SU-DHL-6 (cell line): ENCODE measurements at regions not wholly inside any gene's neighbourhood (a gene's known extent, or its start where the extent isn't known, plus 50 kb on each side); places are given as distances from the start of the nearest gene placed in this dataset.

Experiments used
- H2AFZ ChIP-seq: fragments of 200-600 bp; sonication (generic); 2 replicates; pipeline ENCODE4 v1.6.1; 2014; ENCODE audit warnings: low read depth, mild to moderate bottlenecking, moderate library complexity, mixed read lengths, antibody characterized with exemption, low read length; ENCODE audit not compliant: severe bottlenecking
- H3F3A ChIP-seq: fragments of 200-600 bp; shearing (Covaris generic); 2 replicates; pipeline ENCODE4 v1.6.0; 2016; ENCODE audit warnings: antibody characterized with exemption, mild to moderate bottlenecking; ENCODE audit not compliant: insufficient read depth
- H3K27ac ChIP-seq: fragments of 200-600 bp; sonication (generic); 2 replicates; pipeline ENCODE4 v1.5.1; 2016; ENCODE audit warnings: low read depth, mild to moderate bottlenecking, low read length, moderate library complexity, mixed read lengths
- H3K27me3 ChIP-seq: fragments of 200-600 bp; sonication (generic), shearing (Covaris generic); 2 replicates; pipeline ENCODE4 v1.6.0; 2014; ENCODE audit warnings: mild to moderate bottlenecking, low read length
- H3K36me3 ChIP-seq: fragments of 200-600 bp; sonication (generic); 2 replicates; pipeline ENCODE4 v1.6.1; 2014; ENCODE audit warnings: mild to moderate bottlenecking, low read length, mixed read lengths
- H3K4me2 ChIP-seq: fragments of 300-600, 200-600 bp; shearing (Covaris generic), sonication (generic); 2 replicates; pipeline ENCODE4 v1.6.0; 2014; ENCODE audit warnings: low read length, low read depth, mild to moderate bottlenecking; ENCODE audit not compliant: poor library complexity, severe bottlenecking
- H3K4me3 ChIP-seq: fragments of 200-600 bp; sonication (generic); 2 replicates; pipeline ENCODE4 v1.5.1; 2014; ENCODE audit warnings: antibody characterized with exemption, low read length, mild to moderate bottlenecking, mixed read lengths; ENCODE audit not compliant: insufficient read depth, poor library complexity, severe bottlenecking
- H3K79me2 ChIP-seq: fragments of 200-600 bp; sonication (generic); 2 replicates; pipeline ENCODE4 v1.6.1; 2014; ENCODE audit warnings: mild to moderate bottlenecking, low read length, moderate library complexity; ENCODE audit not compliant: insufficient read depth
- H3K9ac ChIP-seq: fragments of 200-600 bp; sonication (generic); 2 replicates; pipeline ENCODE4 v1.7.0; 2014; ENCODE audit warnings: mild to moderate bottlenecking, low read length
- H3K9me2 ChIP-seq: fragments of 200-600 bp; sonication (generic); replicated peaks from 2 replicates; pipeline ENCODE4 v1.6.1; 2014; ENCODE audit warnings: low read length; ENCODE audit not compliant: insufficient read depth
- H3K9me3 ChIP-seq: fragments of 200-600 bp; sonication (generic); 2 replicates; pipeline ENCODE4 v1.6.1; 2014; ENCODE audit warnings: low read length, mixed read lengths; ENCODE audit not compliant: insufficient read depth
- H4K20me1 ChIP-seq: fragments of 200-600 bp; sonication (generic); 2 replicates; pipeline ENCODE4 v1.6.1; 2014; ENCODE audit warnings: low read depth, mild to moderate bottlenecking, antibody characterized with exemption, low read length, moderate library complexity, mixed read lengths
- EZH2phosphoT487 ChIP-seq: fragments of 200-600 bp; sonication (generic), shearing (Covaris generic); conservative IDR thresholded peaks from 2 replicates; pipeline ENCODE4 v1.6.1; 2018; ENCODE audit warnings: mild to moderate bottlenecking, antibody characterized with exemption, low read length, moderate library complexity, mixed read lengths
- TF ChIP-seq, protein P1 (sequence below): fragments of 200-600 bp; sonication (generic); IDR thresholded peaks from one replicate; pipeline ENCODE4 v1.5.1; 2017; ENCODE audit warnings: antibody characterized with exemption, mild to moderate bottlenecking, low read length, moderate library complexity; ENCODE audit not compliant: insufficient read depth, poor library complexity, severe bottlenecking

DNA sequence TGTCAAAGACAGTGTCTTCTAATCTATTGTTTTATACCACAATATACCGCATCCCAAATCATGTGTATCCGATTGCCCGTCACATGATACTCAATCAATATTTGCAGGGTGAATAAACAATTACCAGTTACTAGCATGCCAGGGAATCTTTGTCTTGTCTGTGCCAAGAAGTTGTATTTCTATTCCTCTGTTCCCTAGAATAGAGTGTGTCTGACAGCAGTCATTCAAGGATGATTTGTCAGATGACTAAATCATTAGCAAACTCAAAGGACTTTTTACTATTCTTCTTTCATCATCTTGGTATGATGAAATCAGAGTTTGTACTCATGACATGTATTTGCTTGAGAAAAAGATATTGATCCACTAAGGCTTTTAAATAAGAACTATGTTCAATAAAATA lies 348.8 kb downstream of the HTR1A start:
- no peak overlapping the region for H3K27ac ChIP-seq
- no peaks in the 10 kb centered on the region for H3K9me2 ChIP-seq
- no peak overlapping the region for H3K4me3 ChIP-seq
- H3K4me2 ChIP-seq: no peak overlapping the region
- no peaks in the 10 kb centered on the region for H3K27me3 ChIP-seq
- no peaks in the 10 kb centered on the region for H3K9me3 ChIP-seq
- H3K9ac ChIP-seq: no peak overlapping the region
- no peak for TF ChIP-seq EZH2phosphoT487
- TF ChIP-seq, protein P1, sequence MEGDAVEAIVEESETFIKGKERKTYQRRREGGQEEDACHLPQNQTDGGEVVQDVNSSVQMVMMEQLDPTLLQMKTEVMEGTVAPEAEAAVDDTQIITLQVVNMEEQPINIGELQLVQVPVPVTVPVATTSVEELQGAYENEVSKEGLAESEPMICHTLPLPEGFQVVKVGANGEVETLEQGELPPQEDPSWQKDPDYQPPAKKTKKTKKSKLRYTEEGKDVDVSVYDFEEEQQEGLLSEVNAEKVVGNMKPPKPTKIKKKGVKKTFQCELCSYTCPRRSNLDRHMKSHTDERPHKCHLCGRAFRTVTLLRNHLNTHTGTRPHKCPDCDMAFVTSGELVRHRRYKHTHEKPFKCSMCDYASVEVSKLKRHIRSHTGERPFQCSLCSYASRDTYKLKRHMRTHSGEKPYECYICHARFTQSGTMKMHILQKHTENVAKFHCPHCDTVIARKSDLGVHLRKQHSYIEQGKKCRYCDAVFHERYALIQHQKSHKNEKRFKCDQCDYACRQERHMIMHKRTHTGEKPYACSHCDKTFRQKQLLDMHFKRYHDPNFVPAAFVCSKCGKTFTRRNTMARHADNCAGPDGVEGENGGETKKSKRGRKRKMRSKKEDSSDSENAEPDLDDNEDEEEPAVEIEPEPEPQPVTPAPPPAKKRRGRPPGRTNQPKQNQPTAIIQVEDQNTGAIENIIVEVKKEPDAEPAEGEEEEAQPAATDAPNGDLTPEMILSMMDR: no peak
- H3K36me3 ChIP-seq: no peaks in the 10 kb centered on the region
- no peaks in the 10 kb centered on the region for H4K20me1 ChIP-seq
- H3K79me2 ChIP-seq: no peaks in the 10 kb centered on the region
- no peaks in the 10 kb centered on the region for H3F3A ChIP-seq
- no peak overlapping the region for H2AFZ ChIP-seq

DNA sequence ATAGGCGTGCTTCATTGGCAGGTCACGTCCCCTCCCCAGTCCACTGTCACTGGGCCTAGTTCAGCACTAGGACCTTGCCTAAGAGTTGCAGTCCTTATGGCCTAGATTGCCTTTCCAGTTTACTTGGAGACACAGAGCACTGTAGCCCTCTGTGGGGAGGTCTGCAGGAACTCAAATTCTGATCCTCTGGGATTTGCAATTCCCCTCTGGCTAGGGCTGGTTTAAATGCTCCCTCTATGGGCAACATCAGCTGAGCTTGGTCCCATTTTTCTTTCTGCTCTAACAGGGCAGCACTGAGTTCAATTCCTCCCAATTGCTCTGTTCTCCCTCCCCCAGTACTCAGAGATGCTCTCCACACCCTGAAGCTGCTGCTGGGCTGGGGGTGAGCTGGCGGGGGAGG lies 358.2 kb downstream of the HTR1A start:
- TF ChIP-seq, protein P1: no peak
- no peak for TF ChIP-seq EZH2phosphoT487
- H3K79me2 ChIP-seq: no peaks in the 10 kb centered on the region
- H3K9me2 ChIP-seq: no peaks in the 10 kb centered on the region
- H3F3A ChIP-seq: no peaks in the 10 kb centered on the region
- H3K9ac ChIP-seq: no peak overlapping the region
- H4K20me1 ChIP-seq: no peaks in the 10 kb centered on the region
- no peaks in the 10 kb centered on the region for H3K9me3 ChIP-seq
- no peak overlapping the region for H3K4me3 ChIP-seq
- H3K4me2 ChIP-seq: no peak overlapping the region
- no peaks in the 10 kb centered on the region; the same call in 1 of the 2 replicates for H3K36me3 ChIP-seq
- no peak overlapping the region for H3K27ac ChIP-seq
- H2AFZ ChIP-seq: no peak overlapping the region
- H3K27me3 ChIP-seq: no peaks in the 10 kb centered on the region

DNA sequence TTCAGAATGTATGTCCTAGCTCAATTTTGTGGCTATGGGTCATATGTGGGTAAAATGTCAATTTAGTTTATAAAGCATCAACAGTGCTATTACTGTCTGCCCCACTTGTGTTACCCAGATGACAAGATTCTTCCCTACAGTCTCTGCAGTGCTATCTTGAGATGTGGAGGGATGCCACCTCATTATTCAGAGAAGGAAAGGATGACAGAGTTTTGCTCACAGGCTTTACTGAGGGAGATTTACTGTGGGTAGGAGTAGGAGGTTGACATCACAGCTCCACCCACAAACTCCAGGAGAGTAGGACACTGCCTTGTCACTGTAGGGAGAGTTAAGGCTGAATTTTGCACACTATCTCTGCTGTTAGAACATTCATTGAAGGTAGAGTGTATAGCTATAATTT lies 359.3 kb downstream of the HTR1A start:
- H3F3A ChIP-seq: no peaks in the 10 kb centered on the region
- TF ChIP-seq EZH2phosphoT487: no peak
- TF ChIP-seq, protein P1: no peak
- no peaks in the 10 kb centered on the region for H4K20me1 ChIP-seq
- no peaks in the 10 kb centered on the region for H3K27me3 ChIP-seq
- H2AFZ ChIP-seq: no peak overlapping the region
- no peaks in the 10 kb centered on the region; the same call in 1 of the 2 replicates for H3K36me3 ChIP-seq
- H3K4me3 ChIP-seq: no peak overlapping the region
- no peak overlapping the region for H3K4me2 ChIP-seq
- H3K9ac ChIP-seq: no peak overlapping the region
- H3K79me2 ChIP-seq: no peaks in the 10 kb centered on the region
- no peaks in the 10 kb centered on the region for H3K9me2 ChIP-seq
- H3K27ac ChIP-seq: no peak overlapping the region
- H3K9me3 ChIP-seq: no peaks in the 10 kb centered on the region

DNA sequence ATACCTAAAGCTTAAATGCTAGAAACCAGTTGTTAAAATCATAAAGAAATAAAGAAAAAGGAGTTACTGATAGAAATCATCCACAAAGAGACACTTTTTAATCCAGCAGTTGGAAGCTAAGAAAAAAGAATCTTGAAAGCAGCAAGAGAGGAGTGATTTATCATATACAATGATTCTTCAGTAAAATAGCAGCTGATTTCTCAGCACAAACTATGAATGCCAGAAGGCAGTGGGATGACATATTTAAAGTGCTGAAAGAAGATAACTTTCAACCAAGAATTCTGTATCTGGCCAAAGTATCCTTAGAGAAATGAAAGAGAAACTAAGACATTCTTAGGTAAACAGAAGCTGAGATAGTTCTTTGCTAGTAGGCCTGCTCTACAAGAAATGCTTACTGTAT lies 366.0 kb downstream of the HTR1A start:
- Histone ChIP-seq H3K9ac (no peak overlapping the region), H3K9me2 (no peaks in the 10 kb centered on the region), H3K79me2 (no peaks in the 10 kb centered on the region), H3K9me3 (no peaks in the 10 kb centered on the region), H3K36me3 (no peaks in the 10 kb centered on the region), H3K27ac (no peak overlapping the region), H3F3A (no peaks in the 10 kb centered on the region), H2AFZ (no peak overlapping the region), H3K4me3 (no peak overlapping the region), H4K20me1 (no peaks in the 10 kb centered on the region), H3K27me3 (no peaks in the 10 kb centered on the region), H3K4me2 (no peak overlapping the region)
- TF ChIP-seq EZH2phosphoT487: no peak
- TF ChIP-seq, protein P1: no peak
